Fibroblast of skin of abdomen (primary cell): ENCODE measurements at regions not wholly inside any gene's neighbourhood (a gene's known extent, or its start where the extent isn't known, plus 50 kb on each side); places are given as distances from the start of the nearest gene placed in this dataset.

ENCODE experiments used
- DNase-seq: peaks from one replicate; pipeline ENCODE4 v3.0.0-alpha.2; 2013

DNA sequence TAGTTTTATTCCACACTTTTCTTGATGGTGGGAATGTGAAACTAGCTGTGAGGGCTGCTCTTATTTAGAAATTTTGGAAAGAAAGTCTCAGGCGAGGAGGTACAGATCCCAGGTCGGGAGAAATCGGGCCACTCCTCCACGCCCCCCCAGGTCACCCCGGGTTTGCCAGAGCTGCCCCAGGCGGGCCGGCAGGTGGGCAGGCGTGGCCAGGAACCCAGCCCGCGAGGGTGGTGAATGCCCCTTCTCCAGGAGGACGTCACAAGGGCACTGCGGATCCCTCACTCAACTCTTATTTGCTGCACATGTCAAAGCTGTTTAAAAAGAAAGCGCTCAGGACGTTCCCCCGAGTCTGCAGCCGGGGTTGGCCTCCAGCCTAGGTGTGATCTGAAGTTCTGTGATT is 60.5 kb upstream of the SLCO4A1 start:
- no peak for DNase-seq

DNA sequence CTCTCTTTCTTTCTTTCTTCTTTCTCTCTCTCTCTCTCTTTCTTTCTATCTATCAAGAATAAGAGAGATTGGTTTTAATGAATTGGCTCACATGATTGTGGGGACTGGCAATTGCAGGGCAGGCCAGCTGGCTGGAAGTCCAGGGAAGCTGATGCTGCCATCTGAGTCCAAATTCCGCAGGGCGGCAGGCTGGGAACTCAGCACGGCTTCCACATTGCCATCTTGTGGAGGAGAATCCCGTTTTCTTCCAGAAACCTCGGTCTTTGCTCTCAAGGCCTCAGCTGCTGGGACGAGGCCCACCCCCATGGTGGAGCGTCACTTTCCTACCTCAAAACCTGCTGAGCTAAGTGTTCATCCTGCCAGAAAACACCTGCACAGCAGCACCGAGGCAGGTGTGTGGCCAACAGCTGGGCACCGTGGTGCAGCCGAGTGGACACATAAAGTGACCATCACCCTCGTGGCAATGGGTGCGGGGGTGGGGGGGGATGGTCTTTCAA is 58.8 kb upstream of the SLCO4A1 start:
- no peak for DNase-seq

GRCh38 chr20:62584671-62585460 is 57.4 kb upstream of the SLCO4A1 start:
- no peak for DNase-seq

DNA sequence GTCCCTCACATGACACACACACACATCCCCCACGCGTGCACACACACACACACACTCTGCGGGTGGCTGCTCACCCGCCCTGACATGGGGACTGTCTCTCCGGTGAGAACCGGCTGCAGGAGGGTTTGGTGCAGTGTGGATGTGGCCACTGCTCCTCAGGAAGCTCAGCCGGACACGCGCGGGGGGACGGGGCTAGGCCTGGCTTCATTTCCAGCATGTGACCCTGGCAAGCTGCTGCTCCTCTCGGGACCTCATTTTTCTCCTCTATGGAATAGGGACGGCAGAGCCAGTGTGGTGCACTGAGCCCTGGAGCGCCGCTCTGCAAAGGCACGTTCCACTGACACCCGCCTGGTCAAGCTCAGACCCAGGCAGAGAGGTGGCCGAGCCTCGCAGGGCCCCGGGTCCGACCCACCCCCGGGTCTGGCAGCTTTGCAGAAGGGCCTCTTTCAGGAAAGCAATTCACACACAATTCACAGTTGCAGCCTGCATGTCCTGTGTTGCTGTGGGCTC is 56.8 kb upstream of the SLCO4A1 start:
- no peak for DNase-seq

DNA sequence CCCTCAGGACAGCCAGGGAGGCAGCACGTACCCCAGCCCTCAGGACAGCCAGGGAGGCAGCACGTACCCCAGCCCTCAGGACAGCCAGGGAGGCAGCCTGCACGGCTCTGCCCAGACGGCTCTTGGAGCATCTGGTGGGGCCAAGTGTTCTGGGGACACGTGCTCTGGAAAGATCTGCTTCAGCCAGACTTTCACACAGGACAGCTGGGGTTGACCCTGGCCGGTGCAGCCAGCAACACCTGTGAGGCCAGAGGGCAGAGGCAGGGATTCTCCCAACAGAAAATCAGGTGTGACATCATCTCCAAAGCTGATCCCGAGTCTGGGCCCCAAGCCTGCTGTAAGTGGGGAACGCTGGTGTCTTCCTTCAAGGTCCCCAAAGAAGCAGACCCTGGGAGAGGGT is 55.5 kb upstream of the SLCO4A1 start:
- DNase-seq, result no peak

DNA sequence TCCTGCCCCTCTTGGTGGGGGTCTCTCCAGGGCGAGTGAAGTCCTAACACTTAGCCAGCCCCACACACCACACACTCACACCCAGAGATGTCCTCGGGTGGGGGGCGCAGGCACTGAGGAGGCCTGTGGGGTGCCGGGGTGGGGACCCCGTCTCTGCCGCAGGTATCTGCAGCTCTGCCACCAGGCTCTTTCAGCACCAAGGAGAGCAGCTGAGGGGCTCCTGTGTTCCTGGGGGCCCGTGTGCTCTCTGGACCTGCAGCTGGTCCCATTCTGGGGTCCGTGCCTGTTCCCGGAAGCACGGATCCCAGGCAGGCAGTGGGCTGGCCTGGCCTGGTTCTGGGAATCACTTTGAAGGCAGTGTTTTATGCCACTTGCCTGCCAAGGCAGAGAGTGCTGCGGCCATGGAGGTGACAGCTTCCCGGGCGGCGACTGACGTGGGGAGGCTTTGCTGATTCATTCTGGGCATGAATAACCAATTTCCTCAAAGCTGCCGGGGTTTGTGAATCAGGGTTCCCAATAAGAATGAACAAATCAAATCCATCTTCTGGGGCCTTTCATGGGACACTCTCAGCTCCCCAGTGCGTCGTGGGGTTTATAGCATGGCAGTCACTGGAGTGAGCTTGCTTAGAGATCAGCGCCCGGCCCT is 54.4 kb upstream of the SLCO4A1 start:
- no peak for DNase-seq

- no peak for DNase-seq
Measured at GRCh38 chr20:62588458-62589149, 53.7 kb upstream of the SLCO4A1 start.

- no peak for DNase-seq
Measured at GRCh38 chr20:62589150-62589498, 53.2 kb upstream of the SLCO4A1 start.

DNA sequence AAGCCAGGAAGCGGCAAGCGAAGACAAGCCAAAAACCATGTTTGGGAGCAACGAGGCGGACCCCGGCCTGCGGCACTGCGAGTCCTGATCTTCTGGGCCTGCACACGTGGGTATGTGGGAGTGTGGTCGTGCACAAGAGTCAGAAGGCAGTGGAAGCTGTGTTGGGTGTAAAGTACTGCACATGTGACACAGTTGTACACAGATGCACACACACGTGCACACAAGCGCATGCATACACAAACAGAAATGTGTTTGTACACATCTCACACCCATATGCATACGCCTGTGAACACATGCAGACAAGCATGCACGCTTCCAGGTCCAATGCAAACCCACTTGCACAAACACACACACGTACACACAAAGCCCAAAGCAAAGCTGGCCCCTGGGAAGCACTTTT is 52.6 kb upstream of the SLCO4A1 start:
- no peak for DNase-seq

- DNase-seq, result no peak
Measured at GRCh38 chr20:62590309-62591121, 51.8 kb upstream of the SLCO4A1 start.

- no peak for DNase-seq
Measured at GRCh38 chr20:62591122-62591468, 51.2 kb upstream of the SLCO4A1 start.

GRCh38 chr20:62591591-62591990 is 50.7 kb upstream of the SLCO4A1 start:
- DNase-seq, result no peak
